Neural cell (in vitro differentiated cells): ENCODE measurements at regions not wholly inside any gene's neighbourhood (a gene's known extent, or its start where the extent isn't known, plus 50 kb on each side); places are given as distances from the start of the nearest gene placed in this dataset.

ENCODE experiments used
- H2AFZ ChIP-seq: fragments of 200-600, 300-800 bp; sonication (generic), shearing (Covaris generic); 2 replicates; pipeline ENCODE4 v1.6.0; 2014; ENCODE audit warnings: low read depth, mild to moderate bottlenecking, antibody characterized with exemption, low read length, moderate library complexity
- H3F3A ChIP-seq: fragments of 200-600 bp; shearing (Covaris generic); 2 replicates; pipeline ENCODE4 v1.6.1; 2016; ENCODE audit warnings: mild to moderate bottlenecking, moderate library complexity, mixed read lengths, antibody characterized with exemption, low read length; ENCODE audit not compliant: insufficient read depth, poor library complexity, severe bottlenecking
- H3K27ac ChIP-seq: fragments of 200-600, 300-800 bp; sonication (generic), shearing (Covaris generic); 2 replicates; pipeline ENCODE4 v1.5.1; 2014; ENCODE audit warnings: mild to moderate bottlenecking, low read length, moderate library complexity
- H3K27me3 ChIP-seq: fragments of 300-800, 200-600 bp; sonication (generic), shearing (Covaris generic); 2 replicates; pipeline ENCODE4 v1.6.0; 2014; ENCODE audit warnings: mild to moderate bottlenecking, low read depth, low read length, moderate library complexity; ENCODE audit not compliant: insufficient read depth
- H3K36me3 ChIP-seq: fragments of 300-800, 200-600 bp; sonication (generic), shearing (Covaris generic); 2 replicates; pipeline ENCODE4 v1.5.1; 2014; ENCODE audit warnings: mild to moderate bottlenecking, antibody characterized with exemption, low read length, moderate library complexity; ENCODE audit not compliant: insufficient read depth
- H3K4me2 ChIP-seq: fragments of 300-800, 200-600 bp; sonication (generic), shearing (Covaris generic); 2 replicates; pipeline ENCODE4 v1.6.0; 2014; ENCODE audit warnings: mild to moderate bottlenecking, low read length
- H3K4me3 ChIP-seq: fragments of 300-800, 200-600 bp; sonication (generic), shearing (Covaris generic); 2 replicates; pipeline ENCODE4 v1.5.1; 2014; ENCODE audit warnings: mild to moderate bottlenecking, low read length, moderate library complexity
- H3K79me2 ChIP-seq: fragments of 200-600 bp; shearing (Covaris generic); replicated peaks from 2 replicates; pipeline ENCODE4 v1.6.0; 2014; ENCODE audit warnings: mild to moderate bottlenecking, low read length, moderate library complexity; ENCODE audit not compliant: insufficient read depth
- H3K9ac ChIP-seq: fragments of 300-800, 200-600 bp; sonication (generic), shearing (Covaris generic); 2 replicates; pipeline ENCODE4 v1.6.1; 2016; ENCODE audit warnings: mild to moderate bottlenecking, low read length, mixed read lengths
- H3K9me2 ChIP-seq: fragments of 200-600 bp; shearing (Covaris generic); 2 replicates; pipeline ENCODE4 v1.6.1; 2016; ENCODE audit warnings: mild to moderate bottlenecking, low read length, mixed read lengths; ENCODE audit not compliant: insufficient read depth
- H3K9me3 ChIP-seq: fragments of 200-600, 300-800 bp; sonication (generic), shearing (Covaris generic); 2 replicates; pipeline ENCODE4 v1.6.1; 2016; ENCODE audit warnings: mild to moderate bottlenecking, mixed run types, low read length, moderate library complexity, mixed read lengths
- H4K20me1 ChIP-seq: fragments of 200-600 bp; shearing (Covaris generic); 2 replicates; pipeline ENCODE4 v1.6.1; 2016; ENCODE audit warnings: mild to moderate bottlenecking, mixed run types; ENCODE audit not compliant: insufficient read depth
- CTCF ChIP-seq: fragments of 450-650 bp; IDR thresholded peaks from 2 replicates; pipeline ENCODE4 v1.5.1; 2014; ENCODE audit warnings: antibody characterized with exemption, mild to moderate bottlenecking, moderate library complexity; ENCODE audit not compliant: poor library complexity, severe bottlenecking
- EP300 ChIP-seq: fragments of 450-650 bp; conservative IDR thresholded peaks from 2 replicates; pipeline ENCODE4 v1.6.1; 2014; ENCODE audit warnings: antibody characterized with exemption, mild to moderate bottlenecking, moderate library complexity; ENCODE audit not compliant: poor library complexity, severe bottlenecking
- EZH2 ChIP-seq: fragments of 200-600, 300-800 bp; shearing (Covaris generic), sonication (generic); IDR thresholded peaks from 2 replicates; pipeline ENCODE4 v1.6.1; 2014; ENCODE audit warnings: antibody characterized with exemption, low read length, borderline replicate concordance, mild to moderate bottlenecking; ENCODE audit not compliant: insufficient read depth, poor library complexity, severe bottlenecking
- MXI1 ChIP-seq: fragments of 450-650 bp; conservative IDR thresholded peaks from 2 replicates; pipeline ENCODE4 v1.6.1; 2014; ENCODE audit warnings: antibody characterized with exemption, mild to moderate bottlenecking; ENCODE audit not compliant: poor library complexity, severe bottlenecking
- POLR2AphosphoS5 ChIP-seq: IDR thresholded peaks from 2 replicates; pipeline ENCODE4 v1.6.1; 2012
- RAD21 ChIP-seq: fragments of 450-650 bp; conservative IDR thresholded peaks from 2 replicates; pipeline ENCODE4 v1.6.1; 2014; ENCODE audit warnings: antibody characterized with exemption, mild to moderate bottlenecking, moderate library complexity
- SMC3 ChIP-seq: fragments of 450-650 bp; conservative IDR thresholded peaks from 2 replicates; pipeline ENCODE4 v1.6.1; 2014; ENCODE audit warnings: antibody characterized with exemption, mild to moderate bottlenecking, moderate library complexity; ENCODE audit not compliant: poor library complexity
- TAF1 ChIP-seq: IDR thresholded peaks from 2 replicates; pipeline ENCODE4 v1.6.1; 2012; ENCODE audit warnings: low read depth
- TF ChIP-seq, protein P1 (sequence below): IDR thresholded peaks from 2 replicates; pipeline ENCODE4 v1.6.1; 2012; ENCODE audit warnings: borderline replicate concordance

DNA sequence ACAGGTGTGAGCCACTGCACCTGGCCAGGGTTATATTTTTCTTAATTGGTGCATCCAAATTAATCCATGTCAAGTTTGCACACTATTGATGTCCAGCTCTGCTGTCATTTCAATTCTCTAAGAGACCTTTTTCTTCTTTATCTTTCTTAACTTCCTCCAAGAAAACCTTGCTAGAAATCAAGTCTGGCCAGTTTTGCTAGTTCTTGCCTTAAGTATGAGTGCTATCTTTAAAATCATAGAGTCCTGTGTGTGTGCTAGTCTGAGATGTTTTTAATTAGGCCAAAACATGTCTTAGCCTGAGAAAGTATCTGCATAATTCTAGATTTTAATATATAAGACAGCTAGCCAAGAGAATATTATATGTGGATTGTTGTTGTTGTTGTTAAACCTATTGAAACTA, 56.2 kb upstream of the SLC39A10 start:
- H2AFZ ChIP-seq, result no peak overlapping the region
- no peaks in the 10 kb centered on the region for H3K9me2 ChIP-seq
- H3K27me3 ChIP-seq, result no peaks in the 10 kb centered on the region
- H3K9me3 ChIP-seq, result no peaks in the 10 kb centered on the region
- H3F3A ChIP-seq, result no peaks in the 10 kb centered on the region
- H3K4me2 ChIP-seq, result no peak overlapping the region
- no peak overlapping the region for H3K27ac ChIP-seq
- no peaks in the 10 kb centered on the region for H3K36me3 ChIP-seq
- no peak overlapping the region for H3K9ac ChIP-seq
- no peaks in the 10 kb centered on the region for H4K20me1 ChIP-seq
- H3K79me2 ChIP-seq, result no peaks in the 10 kb centered on the region
- TF ChIP-seq EZH2, result no peak
- no peak for TF ChIP-seq MXI1
- no peak for TF ChIP-seq RAD21
- TF ChIP-seq SMC3, result no peak
- TF ChIP-seq, protein P1, sequence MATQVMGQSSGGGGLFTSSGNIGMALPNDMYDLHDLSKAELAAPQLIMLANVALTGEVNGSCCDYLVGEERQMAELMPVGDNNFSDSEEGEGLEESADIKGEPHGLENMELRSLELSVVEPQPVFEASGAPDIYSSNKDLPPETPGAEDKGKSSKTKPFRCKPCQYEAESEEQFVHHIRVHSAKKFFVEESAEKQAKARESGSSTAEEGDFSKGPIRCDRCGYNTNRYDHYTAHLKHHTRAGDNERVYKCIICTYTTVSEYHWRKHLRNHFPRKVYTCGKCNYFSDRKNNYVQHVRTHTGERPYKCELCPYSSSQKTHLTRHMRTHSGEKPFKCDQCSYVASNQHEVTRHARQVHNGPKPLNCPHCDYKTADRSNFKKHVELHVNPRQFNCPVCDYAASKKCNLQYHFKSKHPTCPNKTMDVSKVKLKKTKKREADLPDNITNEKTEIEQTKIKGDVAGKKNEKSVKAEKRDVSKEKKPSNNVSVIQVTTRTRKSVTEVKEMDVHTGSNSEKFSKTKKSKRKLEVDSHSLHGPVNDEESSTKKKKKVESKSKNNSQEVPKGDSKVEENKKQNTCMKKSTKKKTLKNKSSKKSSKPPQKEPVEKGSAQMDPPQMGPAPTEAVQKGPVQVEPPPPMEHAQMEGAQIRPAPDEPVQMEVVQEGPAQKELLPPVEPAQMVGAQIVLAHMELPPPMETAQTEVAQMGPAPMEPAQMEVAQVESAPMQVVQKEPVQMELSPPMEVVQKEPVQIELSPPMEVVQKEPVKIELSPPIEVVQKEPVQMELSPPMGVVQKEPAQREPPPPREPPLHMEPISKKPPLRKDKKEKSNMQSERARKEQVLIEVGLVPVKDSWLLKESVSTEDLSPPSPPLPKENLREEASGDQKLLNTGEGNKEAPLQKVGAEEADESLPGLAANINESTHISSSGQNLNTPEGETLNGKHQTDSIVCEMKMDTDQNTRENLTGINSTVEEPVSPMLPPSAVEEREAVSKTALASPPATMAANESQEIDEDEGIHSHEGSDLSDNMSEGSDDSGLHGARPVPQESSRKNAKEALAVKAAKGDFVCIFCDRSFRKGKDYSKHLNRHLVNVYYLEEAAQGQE, result no peak
- no peak for TF ChIP-seq EP300
- no peak for TF ChIP-seq CTCF
- TF ChIP-seq POLR2AphosphoS5, result no peak
- no peak for TF ChIP-seq TAF1
- H3K4me3 ChIP-seq, result no peak overlapping the region

GRCh38 chr2:195596840-195597239, 60.2 kb upstream of the SLC39A10 start:
- TF ChIP-seq, protein P1, result no peak
- no peaks in the 10 kb centered on the region for H3K79me2 ChIP-seq
- H3K27ac ChIP-seq, result no peak overlapping the region
- no peak overlapping the region for H3K9ac ChIP-seq
- H3K9me2 ChIP-seq, result no peaks in the 10 kb centered on the region
- H3F3A ChIP-seq, result no peaks in the 10 kb centered on the region
- H3K4me3 ChIP-seq, result no peak overlapping the region
- no peak overlapping the region for H3K4me2 ChIP-seq
- H4K20me1 ChIP-seq, result no peaks in the 10 kb centered on the region
- no peaks in the 10 kb centered on the region for H3K27me3 ChIP-seq
- H3K9me3 ChIP-seq, result no peaks in the 10 kb centered on the region
- no peaks in the 10 kb centered on the region for H3K36me3 ChIP-seq
- no peak overlapping the region for H2AFZ ChIP-seq
